ENCODE measurements at regions not wholly inside any gene's neighbourhood (a gene's known extent, or its start where the extent isn't known, plus 50 kb on each side); places are given as distances from the start of the nearest gene placed in this dataset.

GRCh38 chr13:100789968-100790367 is 115.4 kb upstream of the TMTC4 start:
- no peak for TF ChIP-seq TEAD4 (IDR thresholded peaks at IDR 0.05; ENCODE audit: low read length)
- TF ChIP-seq TEAD4 (CRISPR knock-in tag; IDR thresholded peaks at IDR 0.05; ENCODE audit: borderline replicate concordance) = no peak
- TF ChIP-seq CEBPZ (IDR thresholded peaks at IDR 0.05; ENCODE audit: borderline replicate concordance, low read depth, low read length) = no peak
- no peak for TF ChIP-seq CTCF (IDR thresholded peaks at IDR 0.05 in 2 of 3, conservative IDR thresholded peaks at IDR 0.05 in 1 of 3; ENCODE audit: insufficient read depth in 2 of 3, low read depth in 1 of 3, low read length in 3 of 3)
- TF ChIP-seq GATA2 (CRISPR knock-in tag; IDR thresholded peaks at IDR 0.05) = no peak
- TF ChIP-seq ZNF384 (IDR thresholded peaks at IDR 0.05; ENCODE audit: low read depth, low read length) = no peak
- no peak for TF ChIP-seq POLR2A (conservative IDR thresholded peaks at IDR 0.05)
- TF ChIP-seq FOS (IDR thresholded peaks at IDR 0.05; ENCODE audit: extremely low read depth, insufficient read length) = no peak
- TF ChIP-seq SREBF1 (IDR thresholded peaks at IDR 0.05; ENCODE audit: borderline replicate concordance, low read depth, low read length) = no peak
- no peak for TF ChIP-seq CHD2 (IDR thresholded peaks at IDR 0.05; ENCODE audit: low read depth, low read length)
